Stimulated activated naive CD8-positive, alpha-beta T cell treated with anti-CD3 and anti-CD28 coated beads, Interleukin-15, Interleukin-2, amounts not matched to agents 100 U/mL and 50 U/mL, for 24 hours (primary cell): ENCODE measurements at regions not wholly inside any gene's neighbourhood (a gene's known extent, or its start where the extent isn't known, plus 50 kb on each side); places are given as distances from the start of the nearest gene placed in this dataset.
"Not testable (repeated sequence)": the region's sequence is repeated elsewhere in the genome, so short reads cannot be mapped to it uniquely, and the experiment has no call there.

ENCODE experiments used
- ATAC-seq: fragments of 150-1000 bp; cut with Tn5 transposase; one replicate; pipeline ENCODE4 v1.10.0; 2021
- DNase-seq: peaks from one replicate; pipeline ENCODE4 v3.0.0; 2021

- DNase-seq: no peak
- ATAC-seq: no peak
Observed at GRCh38 chr10:22875581-22875980, 52.3 kb upstream of the ARMC3 start.

GRCh38 chr10:22874189-22874854 lies 53.5 kb upstream of the ARMC3 start:
- DNase-seq: no peak
- no peak for ATAC-seq

GRCh38 chr10:22856444-22857074 lies 71.3 kb upstream of the ARMC3 start:
- DNase-seq: no peak

GRCh38 chr10:22854935-22855421 lies 72.9 kb upstream of the ARMC3 start:
- ATAC-seq: no peak

More at GRCh38 chr10:22856444-22857074, 71.3 kb upstream of the ARMC3 start:
- ATAC-seq: no peak

GRCh38 chr10:22853906-22854447 lies 73.9 kb upstream of the ARMC3 start:
- DNase-seq (no peak), ATAC-seq (no peak)

More at GRCh38 chr10:22854935-22855421, 72.9 kb upstream of the ARMC3 start:
- DNase-seq: no peak

GRCh38 chr10:22852712-22853353 lies 75.0 kb upstream of the ARMC3 start:
- DNase-seq (no peak), ATAC-seq (no peak)

GRCh38 chr10:22851865-22852239 lies 76.0 kb upstream of the ARMC3 start:
- ATAC-seq: no peak
- no peak for DNase-seq

GRCh38 chr10:22850541-22850940 lies 77.3 kb upstream of the ARMC3 start:
- DNase-seq: no peak
- ATAC-seq: no peak

GRCh38 chr10:22849077-22849805 lies 78.6 kb upstream of the ARMC3 start:
- ATAC-seq: no peak
- DNase-seq: peak; percentile 9

GRCh38 chr10:22848509-22848908 lies 79.3 kb upstream of the ARMC3 start:
- no peak for DNase-seq
- ATAC-seq: no peak

GRCh38 chr10:22846294-22846693 lies 81.6 kb upstream of the ARMC3 start:
- DNase-seq (no peak), ATAC-seq (no peak)

- DNase-seq (no peak), ATAC-seq (no peak)
Observed at GRCh38 chr10:22839639-22840038, 88.2 kb upstream of the ARMC3 start.

- no peak for ATAC-seq
- no peak for DNase-seq
Observed at GRCh38 chr10:22837771-22838170, 90.1 kb upstream of the ARMC3 start.

GRCh38 chr10:22837351-22837750 lies 90.5 kb upstream of the ARMC3 start:
- ATAC-seq: no peak

GRCh38 chr10:22834471-22834870 lies 93.4 kb upstream of the ARMC3 start:
- ATAC-seq (no peak), DNase-seq (no peak)

More at GRCh38 chr10:22837351-22837750, 90.5 kb upstream of the ARMC3 start:
- no peak for DNase-seq

- no peak for DNase-seq
- no peak for ATAC-seq
Observed at GRCh38 chr10:22833781-22834180, 94.1 kb upstream of the ARMC3 start.

GRCh38 chr10:22833353-22833752 lies 94.5 kb upstream of the ARMC3 start:
- no peak for DNase-seq

GRCh38 chr10:22832851-22833250 lies 95.0 kb upstream of the ARMC3 start:
- ATAC-seq (no peak), DNase-seq (no peak)

More at GRCh38 chr10:22833353-22833752, 94.5 kb upstream of the ARMC3 start:
- ATAC-seq: no peak

- DNase-seq: no peak
- ATAC-seq: no peak
Observed at GRCh38 chr10:22832066-22832602, 95.7 kb upstream of the ARMC3 start.

GRCh38 chr10:22831586-22831985 lies 96.3 kb upstream of the ARMC3 start:
- ATAC-seq (no peak), DNase-seq (no peak)

GRCh38 chr10:22828712-22829111 lies 99.1 kb upstream of the ARMC3 start:
- ATAC-seq, DNase-seq: not testable (repeated sequence)

- DNase-seq (no peak), ATAC-seq (no peak)
Observed at GRCh38 chr10:22825841-22826240, 102.0 kb upstream of the ARMC3 start.
